Right hindlimb (tissue), 1 donor: ENCODE measurements at regions not wholly inside any gene's neighbourhood (a gene's known extent, or its start where the extent isn't known, plus 50 kb on each side); places are given as distances from the start of the nearest gene placed in this dataset.
A peak's percentile ranks its signal among the peaks of the same experiment; 100 is the strongest.
"Not testable (repeated sequence)": the region's sequence is repeated elsewhere in the genome, so short reads cannot be mapped to it uniquely, and the experiment has no call there.

Experiments
- DNase-seq: peaks from one replicate; pipeline ENCODE4 v3.0.0-alpha.2; 2018

DNA sequence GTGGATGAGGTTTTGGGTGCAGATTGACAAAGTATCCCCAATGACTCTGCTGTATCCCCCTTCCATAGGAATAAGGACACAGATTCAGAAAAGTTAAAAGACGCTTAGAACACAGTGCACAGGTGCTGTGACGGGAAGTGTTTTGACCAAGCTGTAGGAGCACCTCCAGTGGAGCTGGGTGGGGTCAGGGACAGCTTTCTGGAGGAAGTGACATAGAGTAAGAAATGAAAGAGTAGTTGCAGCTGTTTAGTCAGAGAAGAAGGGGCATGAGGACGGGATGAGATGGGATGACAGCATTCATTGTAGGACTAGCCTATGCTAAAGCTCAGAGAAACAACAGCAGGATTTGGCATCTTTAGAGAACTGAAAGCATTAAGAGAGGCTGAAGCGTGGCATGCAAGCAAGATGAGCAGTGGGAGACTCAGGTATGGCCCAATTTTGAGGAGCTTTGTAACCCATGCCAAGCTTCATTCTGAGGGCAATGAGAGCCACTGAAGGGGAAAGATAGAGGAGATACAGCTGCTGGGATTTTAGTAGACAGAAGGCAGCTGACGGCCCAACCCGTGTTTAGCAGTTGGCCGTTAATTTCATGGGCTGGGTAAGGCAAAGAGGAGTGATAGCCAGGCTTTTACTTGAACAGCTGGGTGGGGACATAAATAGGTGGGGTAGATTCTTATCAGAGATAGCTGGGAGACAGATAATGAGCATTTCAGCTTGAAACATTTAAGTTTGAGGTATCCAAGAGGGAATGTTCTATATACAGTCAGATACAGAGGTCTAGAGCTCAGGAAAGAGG lies 131.8 kb upstream of the KRAS start:
- peak; percentile 43 for DNase-seq

DNA sequence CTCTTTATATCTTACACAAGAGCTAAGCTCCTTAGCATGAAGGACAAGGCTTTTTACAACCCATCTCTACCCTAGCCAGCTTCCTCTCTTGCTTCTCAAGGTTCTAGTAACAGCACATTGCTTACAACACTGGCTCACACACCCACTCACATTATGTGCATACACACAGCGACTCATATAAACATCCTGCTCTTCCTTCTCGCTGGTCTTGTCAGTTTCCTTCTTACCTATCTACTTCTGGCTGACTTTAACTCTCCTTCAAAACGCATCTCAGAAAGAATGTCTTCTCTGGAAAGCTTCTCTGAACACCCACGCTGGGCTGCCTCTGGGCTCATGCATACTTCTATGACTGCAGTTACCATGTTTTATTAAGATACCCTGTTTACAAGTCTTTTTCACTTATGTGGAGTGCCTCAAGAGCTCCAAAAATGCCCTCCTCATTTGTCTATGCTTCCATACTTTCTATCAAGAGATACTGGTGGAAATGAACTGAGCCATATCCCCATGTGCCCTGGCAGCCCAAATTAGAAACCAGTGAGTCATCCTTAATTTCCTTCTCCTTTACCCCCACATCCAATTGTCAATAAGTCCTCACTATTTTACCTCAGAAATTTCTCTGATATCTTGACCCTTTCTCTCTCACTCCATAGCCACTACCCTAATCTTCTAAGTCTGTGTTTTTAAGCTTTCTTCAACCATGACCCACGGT lies 126.9 kb upstream of the KRAS start:
- no peak for DNase-seq

DNA sequence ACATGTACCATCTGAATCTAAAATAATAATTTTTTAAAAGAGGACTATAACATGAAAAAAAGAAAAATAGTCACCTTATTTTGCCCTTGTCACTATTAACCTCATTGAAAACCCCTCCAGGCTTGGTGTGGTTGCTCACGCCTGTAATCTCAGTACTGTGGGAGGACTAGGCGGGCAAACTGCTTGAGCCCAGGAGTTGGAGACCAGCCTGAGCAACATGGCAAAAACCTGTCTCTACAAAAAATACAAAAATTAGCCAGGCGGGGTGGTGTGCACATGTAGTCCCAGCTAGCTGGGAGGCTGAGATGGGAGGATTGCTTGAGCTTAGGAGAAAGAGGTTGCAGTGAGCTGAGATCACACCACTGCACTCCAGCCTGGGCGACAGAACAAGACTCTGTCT lies 126.3 kb upstream of the KRAS start:
- no peak for DNase-seq

DNA sequence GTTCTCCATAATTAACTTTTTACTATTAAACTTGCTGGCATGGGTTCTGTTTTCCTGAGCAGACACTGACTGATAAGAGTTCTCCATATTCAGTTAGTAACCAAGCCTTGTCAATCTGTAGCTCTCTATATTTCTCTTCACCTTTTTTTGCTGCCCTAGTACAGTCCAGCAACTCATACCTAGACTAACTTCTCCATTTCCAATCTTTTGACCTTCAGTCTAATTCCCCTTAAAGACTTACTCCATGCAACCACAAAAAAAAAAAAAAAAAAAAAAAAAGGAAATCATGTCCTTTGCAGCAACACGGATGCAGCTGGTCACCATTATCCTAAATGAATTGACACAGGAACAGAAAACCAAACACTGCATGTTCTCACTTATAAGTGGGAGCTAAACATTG lies 125.7 kb upstream of the KRAS start:
- DNase-seq, result no peak

DNA sequence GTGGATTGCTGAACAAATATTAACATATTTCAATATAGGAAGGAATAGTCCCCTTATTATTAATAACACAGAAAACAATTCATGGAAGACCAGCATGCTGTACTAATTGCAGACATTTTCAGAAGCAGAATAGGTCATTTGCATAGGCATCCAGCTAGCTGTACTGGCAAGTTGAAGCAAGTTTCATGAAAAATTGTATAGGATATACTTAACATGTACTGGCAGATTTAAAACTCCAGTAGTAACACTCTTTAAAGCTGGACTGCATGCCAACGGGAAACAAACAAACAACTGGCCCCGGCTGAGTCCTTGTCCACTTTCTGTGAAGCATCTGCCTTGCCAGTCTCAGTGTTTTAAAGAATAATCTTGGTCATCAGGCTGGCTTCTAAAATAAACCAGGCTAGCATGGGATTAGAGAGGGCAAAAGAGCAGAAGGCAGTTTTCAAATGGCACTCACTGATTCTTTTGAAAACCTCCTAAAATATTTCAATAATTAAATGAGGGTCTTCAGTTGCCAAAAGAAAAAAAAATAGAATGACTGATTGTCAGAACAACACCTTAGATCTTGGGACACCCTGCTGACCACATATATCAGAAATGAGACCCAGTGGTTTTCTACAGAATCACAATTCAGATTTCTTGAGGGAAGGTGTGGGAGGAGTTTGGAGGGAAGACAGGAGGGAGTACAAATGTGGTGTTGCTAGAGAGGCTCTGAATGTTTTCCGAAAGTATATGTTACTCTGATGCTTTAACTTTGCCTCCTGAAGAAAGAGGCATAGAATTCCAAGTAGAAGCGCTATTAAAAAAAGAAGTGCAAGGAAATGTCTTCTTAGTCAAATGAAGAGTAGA lies 122.5 kb upstream of the KRAS start:
- no peak for DNase-seq

DNA sequence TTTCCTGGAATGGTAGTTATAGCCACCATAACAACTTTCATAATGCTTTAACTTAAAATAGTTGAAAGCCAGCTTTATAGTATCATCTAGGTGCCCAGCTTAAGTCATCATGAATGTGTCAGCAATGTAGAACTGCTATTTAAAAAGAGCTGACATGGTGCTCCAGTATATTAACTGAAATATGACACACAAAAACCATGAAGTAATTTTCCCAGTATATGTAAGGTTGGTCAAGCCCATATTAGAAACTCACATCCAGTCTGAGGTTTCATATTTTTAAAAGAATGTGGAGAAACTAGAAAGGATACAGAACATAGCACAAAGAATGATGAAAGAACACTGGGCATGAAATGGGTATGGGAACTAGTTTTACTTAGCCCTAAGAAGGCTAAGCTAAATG lies 121.3 kb upstream of the KRAS start:
- no peak for DNase-seq

DNA sequence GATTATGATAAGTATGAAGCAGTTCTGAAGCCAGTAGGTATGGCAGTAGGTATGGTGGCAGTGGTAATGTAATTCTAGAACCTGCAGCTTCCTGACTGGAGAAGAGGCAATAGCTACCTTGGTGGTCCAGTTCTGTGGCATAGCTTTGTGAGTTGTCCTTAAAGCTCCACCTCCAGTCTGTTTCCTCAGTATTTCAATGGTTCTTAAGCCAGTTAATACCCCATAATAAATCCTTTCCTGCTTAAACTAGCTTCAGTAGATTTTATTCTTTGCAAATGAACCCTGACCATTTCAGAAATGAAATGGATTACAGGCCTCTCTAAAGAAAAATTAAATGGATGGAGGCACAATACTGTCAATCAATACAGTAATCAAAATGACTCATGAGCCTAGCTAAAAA lies 117.8 kb upstream of the KRAS start:
- no peak for DNase-seq

DNA sequence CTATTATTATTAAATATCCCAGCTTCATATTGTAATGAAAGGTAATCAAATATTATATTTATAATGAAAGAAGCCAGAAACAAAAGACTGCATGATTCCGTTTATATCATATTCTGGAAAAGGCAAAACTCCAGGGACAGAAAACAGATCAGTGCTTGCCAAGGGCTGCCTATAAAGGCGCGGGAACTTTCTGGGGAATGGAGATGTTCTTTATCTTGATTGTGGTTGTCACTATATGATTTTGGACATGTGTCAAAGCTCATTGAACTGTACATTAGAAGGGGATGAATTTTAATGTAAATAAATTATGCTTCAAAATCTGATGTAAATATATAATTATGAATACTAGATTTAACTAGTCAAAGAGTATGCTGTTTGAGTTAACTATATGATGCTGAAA lies 115.4 kb upstream of the KRAS start:
- no peak for DNase-seq

DNA sequence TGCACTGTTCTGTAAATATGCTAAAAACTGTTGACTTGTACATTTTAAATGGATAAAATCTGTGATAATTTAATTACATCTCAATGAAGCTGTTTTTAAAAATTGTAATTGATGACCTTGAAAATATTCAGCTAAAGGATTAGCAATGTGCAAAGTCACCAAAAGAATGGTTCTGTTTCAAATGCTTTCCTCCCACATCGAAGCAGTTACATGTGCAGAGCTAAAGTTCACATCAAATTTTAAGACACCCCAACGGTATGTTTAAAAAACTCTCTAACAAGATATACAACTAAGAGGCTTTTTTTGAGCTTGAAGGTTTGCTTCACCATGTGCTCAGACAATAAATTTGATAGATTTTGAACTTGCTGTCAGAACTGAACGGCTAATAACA lies 114.6 kb upstream of the KRAS start:
- no peak for DNase-seq

DNA sequence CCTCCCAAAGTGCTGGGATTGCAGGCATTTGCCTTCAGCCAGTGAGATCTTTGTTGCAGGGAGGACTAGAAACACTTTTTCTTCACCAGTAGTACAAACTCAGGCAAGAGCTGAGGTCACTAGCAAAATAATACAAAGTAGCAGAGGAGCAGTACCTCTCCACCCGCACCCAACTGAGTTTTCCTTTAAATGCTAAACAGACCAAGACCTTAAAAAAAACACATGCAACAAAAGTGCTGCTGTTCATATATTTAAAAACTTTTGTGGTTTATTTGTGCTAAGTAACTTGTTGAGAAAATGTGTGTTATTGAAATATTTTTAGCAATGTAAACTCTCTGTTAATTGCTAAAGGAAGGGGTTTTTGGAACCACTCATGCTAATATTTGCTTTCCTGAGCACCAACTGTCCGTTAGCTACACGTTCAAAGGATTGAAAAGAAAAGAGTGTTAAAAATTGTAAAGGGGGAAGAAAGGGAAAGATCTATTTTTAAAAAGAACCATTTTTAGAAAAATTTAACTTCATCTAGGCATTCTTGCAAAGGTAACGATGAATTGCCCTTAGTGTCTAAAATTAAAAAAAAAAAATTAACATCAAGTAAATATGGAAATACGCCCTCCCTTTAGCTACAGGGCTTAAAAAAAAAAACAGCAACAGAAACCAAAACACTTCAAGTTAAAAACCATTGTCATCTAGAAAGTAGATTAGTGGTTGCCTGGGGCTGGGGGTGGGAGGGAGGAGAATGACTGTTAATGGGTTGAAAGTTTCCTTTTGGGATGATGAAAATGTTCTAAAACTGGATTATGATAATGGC lies 114.0 kb upstream of the KRAS start:
- DNase-seq, result no peak

DNA sequence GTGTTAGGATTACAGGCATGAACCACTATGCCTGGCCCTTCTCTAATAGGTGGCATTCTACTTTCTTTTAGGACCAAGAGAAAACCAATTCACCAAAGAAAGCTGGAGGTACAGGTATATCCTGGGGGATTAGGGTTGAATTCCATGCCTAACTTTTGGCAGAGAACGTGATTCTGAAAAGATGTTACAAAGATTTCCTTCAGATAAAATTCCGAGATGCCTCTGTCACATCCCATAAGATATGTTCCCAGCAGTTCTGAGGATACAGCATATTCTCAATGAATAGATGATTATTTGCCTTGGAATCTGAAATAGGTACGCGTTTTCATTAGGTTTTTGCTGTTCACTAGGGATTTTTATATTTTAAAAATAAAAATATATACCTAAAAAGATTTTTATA lies 111.9 kb upstream of the KRAS start:
- no peak for DNase-seq

DNA sequence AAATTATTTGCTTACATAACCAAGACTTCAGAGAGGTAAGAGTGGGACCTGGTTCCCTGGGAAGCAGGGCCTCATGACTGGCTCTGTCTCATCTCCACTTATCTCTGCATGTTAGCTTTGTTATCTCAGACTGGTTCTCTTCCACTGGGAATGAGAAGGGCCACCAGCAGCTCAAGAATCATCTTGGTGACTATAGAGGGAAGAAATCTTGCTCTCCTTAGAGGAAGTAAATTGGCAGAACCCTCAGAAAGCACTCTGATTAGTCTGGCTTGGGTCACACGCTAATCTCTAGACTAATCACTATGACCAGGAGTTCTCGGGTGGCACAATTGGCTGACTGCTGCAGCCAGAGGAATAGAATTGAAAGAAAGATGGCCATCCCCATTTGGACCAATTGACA lies 110.8 kb upstream of the KRAS start:
- DNase-seq, result no peak

DNA sequence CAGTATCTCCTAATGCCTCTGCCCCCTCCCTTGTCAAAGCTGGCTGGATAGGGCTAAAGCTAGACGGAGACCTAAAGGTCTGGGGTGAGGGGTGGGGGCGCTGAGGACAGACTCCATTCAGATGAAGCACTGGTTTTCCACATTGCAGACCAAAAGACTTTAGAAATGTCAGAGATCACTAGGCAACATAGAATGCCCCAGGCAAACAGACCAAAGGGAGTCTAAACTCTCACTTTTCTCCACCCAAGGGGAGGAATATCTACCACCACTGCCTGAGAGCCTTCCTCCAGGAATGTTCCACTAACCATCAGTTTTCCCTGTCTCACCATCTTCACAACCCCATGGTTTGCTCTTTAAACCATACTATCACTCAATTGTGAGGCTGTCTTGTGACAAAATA lies 106.9 kb upstream of the KRAS start:
- DNase-seq, result no peak

DNA sequence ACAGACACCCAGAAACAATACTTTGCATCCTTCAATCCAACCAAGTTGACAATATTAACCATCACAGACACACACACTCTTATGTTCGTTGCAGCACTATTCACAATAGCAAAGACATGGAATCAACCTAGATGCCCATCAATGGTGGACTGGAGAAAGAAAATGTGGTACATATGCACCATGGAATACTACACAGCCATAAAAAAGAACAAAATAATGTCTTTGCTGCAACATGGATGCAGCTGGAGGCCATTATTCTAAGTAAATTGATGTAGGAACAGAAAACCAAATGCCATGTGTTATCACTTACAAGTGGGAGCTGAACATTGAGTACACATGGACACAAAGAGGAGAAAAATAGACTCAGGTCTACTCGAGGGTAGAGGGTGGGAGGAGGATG lies 102.2 kb upstream of the KRAS start:
- DNase-seq, result not testable (repeated sequence)

DNA sequence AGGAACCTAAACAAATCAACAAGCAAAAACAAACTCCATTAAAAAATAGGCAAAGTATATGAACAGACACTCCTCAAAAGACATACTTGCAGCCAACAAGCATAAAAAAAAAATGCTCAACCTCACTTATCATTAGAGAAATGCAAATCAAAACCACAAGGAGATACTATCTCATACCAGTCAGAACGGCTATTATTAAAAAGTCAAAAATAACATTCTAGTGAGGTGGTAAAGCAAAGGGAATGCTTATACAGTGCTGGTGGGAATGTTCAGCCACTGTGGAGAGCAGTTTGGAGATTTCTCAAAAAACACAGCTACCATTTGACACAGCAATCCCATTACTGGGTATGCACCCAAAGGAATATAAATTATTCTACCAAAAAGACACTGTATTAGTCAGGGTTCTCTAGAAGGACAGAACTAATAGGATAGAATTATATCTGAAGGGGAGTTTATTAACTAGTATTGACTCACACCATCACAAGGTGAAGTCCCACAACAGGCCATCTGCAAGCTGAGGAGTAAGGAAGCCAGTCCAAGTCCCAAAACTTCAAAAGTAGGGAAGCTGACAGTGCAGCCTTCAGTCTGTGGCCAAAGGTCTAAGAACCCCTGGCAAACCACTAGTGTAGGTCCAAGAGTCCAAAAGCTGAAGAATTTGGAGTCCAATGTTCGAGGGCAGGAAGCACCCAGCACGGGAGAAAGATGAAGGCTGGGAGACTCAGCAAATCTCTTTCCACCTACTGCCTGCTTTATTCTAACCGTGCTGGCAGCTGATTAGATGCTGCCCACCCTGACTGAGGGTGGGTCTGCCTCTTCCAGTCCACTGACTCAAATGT lies 101.6 kb upstream of the KRAS start:
- no peak for DNase-seq

DNA sequence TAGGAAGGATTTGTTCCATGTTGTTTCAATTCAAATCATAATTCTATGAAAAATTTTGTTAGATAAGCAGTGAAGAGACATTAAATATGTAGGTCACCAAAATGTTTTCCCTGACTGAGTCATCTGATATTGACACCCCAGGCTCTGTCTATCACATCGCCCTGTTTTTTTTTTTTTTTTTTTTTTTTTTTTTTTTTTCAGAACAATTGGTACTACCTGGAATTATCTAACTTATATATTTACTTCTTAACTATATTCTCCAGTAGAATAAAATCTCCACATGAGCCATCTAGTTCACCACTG lies 97.8 kb upstream of the KRAS start:
- no peak for DNase-seq

DNA sequence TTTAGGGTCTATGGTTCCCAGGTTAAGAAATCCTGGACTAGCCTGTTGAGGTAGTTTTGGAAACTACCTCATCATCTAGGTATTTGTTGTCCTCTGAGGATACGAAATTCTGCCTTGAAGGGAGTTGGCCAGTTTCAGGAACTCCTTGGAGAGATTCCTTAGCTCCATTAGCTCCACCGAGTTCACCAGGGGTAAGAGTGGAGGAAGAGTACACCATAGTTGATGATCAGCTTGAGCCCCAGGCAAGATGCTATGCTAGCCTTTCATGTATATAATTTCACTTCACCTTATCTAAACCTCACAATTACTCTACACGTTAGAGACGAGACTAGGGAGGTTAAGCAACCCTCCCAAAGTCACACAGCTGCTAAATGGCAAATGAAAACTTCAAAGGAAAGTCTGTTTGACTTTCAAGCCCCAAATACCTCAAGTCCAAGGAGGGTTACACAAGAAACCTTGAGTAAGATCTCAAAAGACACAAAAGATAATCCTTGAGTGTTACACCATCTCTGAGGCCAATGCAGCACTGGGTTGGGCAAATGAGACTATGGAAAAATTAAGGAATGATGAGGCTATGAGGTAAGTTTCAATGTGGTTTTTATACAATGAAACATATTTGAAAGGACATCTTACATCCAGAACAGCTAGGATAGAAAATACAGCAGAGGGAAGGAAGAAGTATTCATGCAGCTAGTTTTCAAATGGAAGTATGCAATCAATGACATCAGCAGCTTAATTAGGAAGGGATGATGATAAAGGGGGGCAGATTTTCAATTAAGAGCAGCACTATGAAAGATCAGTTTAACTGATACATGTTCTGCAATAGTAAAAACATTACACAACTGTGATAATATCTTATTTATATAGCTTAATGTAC lies 97.2 kb upstream of the KRAS start:
- no peak for DNase-seq

DNA sequence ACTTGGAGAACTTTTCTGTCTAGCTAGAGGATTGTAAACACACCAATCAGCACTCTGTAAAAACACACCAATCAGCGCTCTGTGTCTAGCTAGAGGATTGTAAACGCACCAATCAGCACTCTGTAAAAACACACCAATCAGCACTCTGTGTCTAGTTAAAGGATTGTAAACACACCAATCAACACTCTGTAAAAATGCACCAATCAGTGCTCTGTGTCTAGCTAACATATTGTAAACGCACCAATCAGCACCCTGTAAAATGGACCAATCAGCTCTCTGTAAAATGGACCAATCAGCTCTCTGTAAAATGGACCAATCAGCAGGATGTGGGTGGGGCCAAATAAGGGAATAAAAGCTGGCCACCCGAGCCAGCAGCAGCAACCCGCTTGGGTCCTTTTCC lies 91.1 kb upstream of the KRAS start:
- DNase-seq, result not testable (repeated sequence)

DNA sequence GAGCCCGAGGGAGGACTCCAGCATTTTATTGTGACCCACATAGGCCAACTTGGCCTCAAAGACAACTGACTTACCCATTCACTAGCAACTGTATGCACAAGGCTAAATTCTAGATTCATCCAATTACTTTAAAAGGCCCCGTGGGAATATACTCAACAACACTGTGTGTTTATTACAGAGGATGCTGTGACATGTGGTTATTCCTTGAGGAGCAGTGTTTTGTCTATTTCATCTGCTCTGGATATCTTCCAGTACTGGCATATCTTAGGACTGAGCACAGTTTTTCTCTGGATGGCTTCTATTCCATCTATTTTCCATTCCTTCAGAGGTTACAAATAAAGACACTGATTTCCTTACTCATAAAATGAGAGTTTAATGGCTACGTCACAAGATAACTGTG lies 87.2 kb upstream of the KRAS start:
- no peak for DNase-seq

DNA sequence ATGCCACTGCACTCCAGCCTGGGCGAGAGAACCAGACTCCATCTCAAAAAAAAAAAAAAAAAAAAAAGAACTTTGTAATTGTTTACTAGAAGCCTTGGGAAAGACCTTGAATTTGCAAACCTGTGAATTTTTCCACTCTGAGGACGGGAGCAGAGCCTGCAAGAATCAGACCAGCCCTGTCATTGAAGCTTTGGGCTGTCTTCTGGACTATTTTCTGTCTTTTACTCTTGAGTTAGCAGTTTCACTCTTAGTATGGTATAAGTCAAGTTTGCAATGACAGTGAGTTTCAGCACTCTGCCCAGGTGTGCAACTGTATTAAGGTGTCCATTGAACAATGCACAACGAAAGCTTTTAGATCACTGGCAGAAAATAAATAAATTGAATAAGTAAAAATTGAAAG lies 81.4 kb upstream of the KRAS start:
- DNase-seq, result no peak

DNA sequence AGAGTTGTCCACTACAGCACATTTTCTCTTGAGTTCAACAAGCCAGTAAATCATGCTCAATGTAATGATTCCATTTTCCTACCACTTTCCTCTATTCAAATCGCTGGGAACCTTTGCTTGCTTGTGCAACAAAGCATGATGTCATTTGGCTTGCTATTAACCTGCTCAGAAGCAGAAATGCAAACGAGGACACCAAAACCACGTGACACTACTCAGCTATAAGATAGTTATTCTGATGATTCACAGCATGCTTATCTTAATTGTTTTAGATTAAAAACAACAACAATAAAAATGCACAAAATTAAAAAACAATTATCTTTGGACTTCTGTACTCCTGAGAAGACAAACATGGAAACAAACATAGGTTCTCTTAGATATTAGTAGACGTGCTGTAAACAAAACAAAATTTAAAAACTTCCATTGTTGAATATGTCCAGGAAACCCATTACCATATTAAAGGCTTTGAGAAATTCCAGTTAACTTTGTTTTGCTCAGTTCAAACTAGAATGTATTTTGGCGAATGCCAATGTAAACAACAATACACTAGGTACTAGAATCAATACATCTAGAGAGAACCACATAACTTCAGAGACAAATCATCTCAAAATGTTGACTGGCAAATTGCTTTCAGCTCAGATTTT lies 77.5 kb upstream of the KRAS start:
- no peak for DNase-seq
